Pancreas (tissue), 10 donors: ENCODE measurements at regions not wholly inside any gene's neighbourhood (a gene's known extent, or its start where the extent isn't known, plus 50 kb on each side); places are given as distances from the start of the nearest gene placed in this dataset.

Experiments used
- ATAC-seq, 4 donors: fragments of 200-7000 bp; cut with Tn5 transposase; one replicate each; pipeline versions ENCODE4 v1.8.0 to v1.9.1; 2020; ENCODE audit warnings: mild to moderate bottlenecking in 4 of 4, moderate library complexity in 4 of 4
- DNase-seq, 6 donors: peaks; one replicate each; pipeline ENCODE4 v3.0.0-alpha.2; 2020
- FAIRE-seq: peaks from 2 replicates; lab custom pipeline; 2012; peaks lifted over from hg19 to GRCh38; lab: Jason Lieb, UNC
- H3K27ac ChIP-seq, 4 donors: fragments of 200-600 bp; sonication (generic); 1 replicate in 3 of 4; 2 replicates in 1 of 4; pipeline versions ENCODE4 v1.5.0 to v1.8.0; 2020
- H3K27me3 ChIP-seq, 4 donors: fragments of 200-600 bp; one replicate each; pipeline ENCODE4 v1.8.0; 2021
- H3K36me3 ChIP-seq, 3 donors: fragments of 200-600 bp; sonication (generic) in 1 of 3; one replicate each; pipeline versions ENCODE4 v1.5.0 to v1.8.0; 2020 to 2021
- H3K4me1 ChIP-seq, 3 donors: fragments of 200-600 bp; one replicate each; pipeline ENCODE4 v1.8.0; 2021
- H3K4me3 ChIP-seq, 4 donors: fragments of 200-600 bp; sonication (generic) in 2 of 4; one replicate each; pipeline versions ENCODE4 v1.5.0 to v1.8.0; 2020 to 2021
- H3K9me3 ChIP-seq, 4 donors: fragments of 200-600 bp; one replicate each; pipeline ENCODE4 v1.8.0; 2021
- CTCF ChIP-seq, 4 donors: fragments of 200-600 bp; sonication (generic) in 3 of 4; IDR thresholded peaks; one replicate each; pipeline versions ENCODE4 v1.5.0 to v1.8.0; 2021; ENCODE audit warnings: antibody characterized with exemption in 4 of 4
- WGBS, 2 donors: extraction: QIAGEN DNeasy Blood & Tissue Kit; methylation state at CpG; one replicate each; pipeline ENCODE4 v1.1.7; 2013; 5-methylcytosine and 5-hydroxymethylcytosine counted together
- intact Hi-C, 3 donors: fragments of 100-400 bp; cut with DNase I; formaldehyde crosslinking; loops; one replicate each; pipeline versions ENCODE4 v1.11.1 to v1.14.2; 2022
- donor health status: healthy with polysubstance abuse.
- donor health status: DM: no; HTN: no; CAD: no; lungs with moderate emphysema.
- donor health status: DM: no; HTN: no; CAD: no.
- donor health status: control.
- donor health status: control.
- donor health status: Bipolar disorder and iron deficiency.
- donor health status: DM: yes; HTN: yes; CAD: no.
- donor health status: DM: no; HTN: no; CAD: no.
- donor health status: DM: no; HTN: no; CAD: no.
- donor health status: DM: yes; HTN: yes; CAD: no.

GRCh38 chr9:85185486-85186217, 516.1 kb downstream of the NTRK2 start:
- intact Hi-C loops = no loop called here
- FAIRE-seq = no peak

GRCh38 chr9:85182383-85182782, 512.9 kb downstream of the NTRK2 start:
- no peak for ATAC-seq
- no peaks in the 10 kb centered on the region for H3K36me3 ChIP-seq
- no peak for TF ChIP-seq CTCF (IDR thresholded peaks at IDR 0.05)
- H3K27me3 ChIP-seq = no peaks in the 10 kb centered on the region
- no peak overlapping the region for H3K27ac ChIP-seq
- intact Hi-C loops = no loop called here
- 69 to 74% methylated on average over 4 of the region's 4 CpGs for WGBS, 2 donors
- H3K4me1 ChIP-seq = no peaks in the 10 kb centered on the region
- no peak for DNase-seq
- H3K4me3 ChIP-seq = no peak overlapping the region
- no peak for FAIRE-seq
- H3K9me3 ChIP-seq = no peaks in the 10 kb centered on the region

More at GRCh38 chr9:85185486-85186217, 516.1 kb downstream of the NTRK2 start:
- ATAC-seq = no peak
- WGBS, 2 donors = 92 to 97% methylated on average over 3 of the region's 3 CpGs
- Histone ChIP-seq H3K27ac (no peak overlapping the region), H3K36me3 (no peaks in the 10 kb centered on the region), H3K9me3 (no peaks in the 10 kb centered on the region), H3K4me1 (no peaks in the 10 kb centered on the region), H3K27me3 (no peaks in the 10 kb centered on the region), H3K4me3 (no peak overlapping the region)
- no peak for TF ChIP-seq CTCF (IDR thresholded peaks at IDR 0.05)
- no peak for DNase-seq

GRCh38 chr9:85178474-85178873, 508.9 kb downstream of the NTRK2 start:
- no peaks in the 10 kb centered on the region for H3K27me3 ChIP-seq
- ATAC-seq (no peak), DNase-seq (no peak), FAIRE-seq (no peak)
- TF ChIP-seq CTCF (IDR thresholded peaks at IDR 0.05) = no peak
- 47 to 65% methylated on average over 4 of the region's 4 CpGs for WGBS, 2 donors
- intact Hi-C loops = no loop called here
- no peak overlapping the region for H3K4me3 ChIP-seq
- H3K27ac ChIP-seq = no peak overlapping the region
- H3K4me1 ChIP-seq = no peaks in the 10 kb centered on the region
- H3K36me3 ChIP-seq = no peaks in the 10 kb centered on the region
- H3K9me3 ChIP-seq = no peaks in the 10 kb centered on the region

GRCh38 chr9:85173967-85174366, 504.4 kb downstream of the NTRK2 start:
- no peaks in the 10 kb centered on the region for H3K36me3 ChIP-seq
- DNase-seq (no peak), FAIRE-seq (no peak), ATAC-seq (no peak)
- 81 to 82% methylated on average over 1 of the region's 1 CpG for WGBS, 2 donors
- no peaks in the 10 kb centered on the region for H3K9me3 ChIP-seq
- no peaks in the 10 kb centered on the region for H3K4me1 ChIP-seq
- H3K4me3 ChIP-seq = no peak overlapping the region
- no peaks in the 10 kb centered on the region for H3K27me3 ChIP-seq
- intact Hi-C loops = no loop called here
- TF ChIP-seq CTCF (IDR thresholded peaks at IDR 0.05) = no peak
- no peak overlapping the region for H3K27ac ChIP-seq
